A673 (cell line): ENCODE measurements at regions not wholly inside any gene's neighbourhood (a gene's known extent, or its start where the extent isn't known, plus 50 kb on each side); places are given as distances from the start of the nearest gene placed in this dataset.

Source experiments
- CTCF ChIP-seq: fragments of 300-800, 200-600 bp; sonication (generic); conservative IDR thresholded peaks from 2 replicates; pipeline ENCODE4 v1.5.1; 2017; ENCODE audit warnings: low read depth, mild to moderate bottlenecking, antibody characterized with exemption, low read length, moderate library complexity, mixed read lengths
- EZH2 ChIP-seq: fragments of 200-600 bp; sonication (generic); IDR thresholded peaks from 2 replicates; pipeline ENCODE4 v1.6.1; 2017; ENCODE audit warnings: borderline replicate concordance, low read depth, mild to moderate bottlenecking, mixed read lengths, antibody characterized with exemption, low read length; ENCODE audit not compliant: poor library complexity, severe bottlenecking

- TF ChIP-seq CTCF (no peak), EZH2 (no peak)
Measured at GRCh38 chr3:160049038-160049437, 60.4 kb downstream of the IL12A start.
